ENCODE measurements at regions not wholly inside any gene's neighbourhood (a gene's known extent, or its start where the extent isn't known, plus 50 kb on each side); places are given as distances from the start of the nearest gene placed in this dataset.
A peak's percentile ranks its signal among the peaks of the same experiment; 100 is the strongest.
"Not testable (repeated sequence)": the region's sequence is repeated elsewhere in the genome, so short reads cannot be mapped to it uniquely, and the experiment has no call there.

DNA sequence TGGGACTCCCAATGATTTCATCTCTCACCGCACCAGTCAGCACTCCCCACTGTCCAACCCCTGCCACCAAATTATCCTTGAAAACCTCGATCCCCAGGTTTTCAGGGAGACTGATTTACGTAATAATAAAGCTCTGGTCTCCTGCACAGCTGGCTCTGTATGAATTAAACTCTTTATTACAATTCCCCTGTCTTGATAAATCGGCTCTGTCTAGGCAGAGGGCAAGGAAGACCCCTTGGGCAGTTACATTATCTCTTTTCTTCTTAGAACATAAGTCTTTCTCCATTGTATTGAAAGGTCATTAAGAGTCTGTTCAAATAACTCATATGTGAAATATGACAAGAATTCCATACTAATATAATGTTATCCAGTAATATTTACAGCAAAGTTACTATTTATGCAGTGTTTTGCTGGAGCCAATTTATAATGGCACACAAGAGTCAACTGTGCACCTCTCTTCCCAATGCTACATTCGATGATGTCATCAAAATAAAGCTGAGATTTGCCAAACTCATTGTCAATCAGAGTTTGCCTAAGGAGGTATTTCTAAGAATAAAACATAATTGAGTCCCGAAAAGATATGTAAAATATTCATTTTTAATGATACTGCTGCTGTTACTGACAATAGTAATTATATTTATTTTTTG lies 1297.2 kb upstream of the LRRTM3 start:
- DNase-seq (ENCODE audit: low spot score), result no peak

GRCh38 chr10:65660006-65660405 lies 1265.8 kb upstream of the LRRTM3 start:
- DNase-seq (ENCODE audit: low spot score), result peak; percentile 1

- no peak for DNase-seq (ENCODE audit: low spot score)
These were observed 1255.7 kb upstream of the LRRTM3 start for GRCh38 chr10:65670087-65670486.

DNA sequence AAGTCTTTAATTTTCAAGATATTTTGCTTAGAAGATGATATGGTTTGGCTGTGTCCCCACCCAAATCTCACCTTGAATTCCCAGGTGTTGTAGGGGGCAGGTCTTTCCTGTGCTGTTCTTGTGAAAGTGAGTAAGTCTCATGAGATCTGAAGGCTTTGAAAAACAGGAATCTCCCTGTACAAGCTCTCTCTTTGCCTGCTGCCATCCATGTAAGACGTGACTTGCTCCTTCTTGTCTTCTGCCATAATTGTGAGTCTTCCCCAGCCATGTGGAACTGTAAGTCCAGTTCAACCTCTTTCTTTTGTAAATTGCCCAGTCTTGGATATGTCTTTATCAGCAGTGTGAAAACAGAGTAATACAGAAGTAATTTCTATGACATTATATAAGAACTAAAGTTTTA lies 1255.2 kb upstream of the LRRTM3 start:
- not testable (repeated sequence) for DNase-seq (ENCODE audit: low spot score)

DNA sequence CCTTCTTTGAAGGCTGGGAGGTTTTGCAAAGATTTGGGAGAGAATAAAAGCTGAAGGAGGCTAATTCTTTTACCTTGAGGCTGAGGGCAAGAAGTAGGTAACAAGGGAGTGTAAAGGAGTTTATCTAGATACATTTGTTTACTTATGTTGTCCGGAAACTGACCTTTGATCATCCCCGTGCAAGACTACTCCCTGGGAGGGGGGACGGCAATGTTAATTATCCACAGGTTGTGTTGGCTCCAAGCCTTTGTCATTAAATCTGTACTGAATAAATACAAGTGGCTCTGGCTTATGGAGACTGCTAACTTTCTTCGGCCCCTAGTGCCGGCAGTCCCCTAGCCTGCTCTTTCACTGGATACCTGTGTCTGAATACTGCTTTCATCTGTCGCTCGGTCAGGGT lies 1250.6 kb upstream of the LRRTM3 start:
- DNase-seq (ENCODE audit: low spot score), result no peak

- no peak for DNase-seq (ENCODE audit: low spot score)
These were observed 1240.9 kb upstream of the LRRTM3 start for GRCh38 chr10:65684896-65685295.

- no peak for DNase-seq (ENCODE audit: low spot score)
These were observed 1224.6 kb upstream of the LRRTM3 start for GRCh38 chr10:65701168-65701776.

- no peak for DNase-seq (ENCODE audit: low spot score)
These were observed 1217.8 kb upstream of the LRRTM3 start for GRCh38 chr10:65708057-65708456.

DNA sequence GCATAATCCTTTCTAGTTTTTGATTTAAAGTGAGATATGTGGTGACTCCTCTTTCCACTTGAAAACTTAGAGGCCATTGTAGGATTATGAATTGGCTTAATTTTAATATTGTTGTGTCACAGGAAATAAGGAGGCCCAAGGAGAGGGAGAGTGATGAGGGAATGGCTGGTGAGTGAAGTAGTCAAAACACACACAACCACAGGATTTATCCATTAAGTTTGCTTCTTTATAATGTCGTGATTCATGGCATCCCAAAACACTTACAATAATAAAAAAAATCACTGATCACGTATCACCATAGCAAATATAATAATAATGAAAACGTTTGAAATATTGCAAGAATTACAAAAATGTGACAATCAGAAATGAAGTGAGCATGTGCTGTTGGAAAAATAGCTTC lies 1215.5 kb upstream of the LRRTM3 start:
- DNase-seq (ENCODE audit: low spot score), result no peak

GRCh38 chr10:65719790-65720189 lies 1206.0 kb upstream of the LRRTM3 start:
- no peak for DNase-seq (ENCODE audit: low spot score)

DNA sequence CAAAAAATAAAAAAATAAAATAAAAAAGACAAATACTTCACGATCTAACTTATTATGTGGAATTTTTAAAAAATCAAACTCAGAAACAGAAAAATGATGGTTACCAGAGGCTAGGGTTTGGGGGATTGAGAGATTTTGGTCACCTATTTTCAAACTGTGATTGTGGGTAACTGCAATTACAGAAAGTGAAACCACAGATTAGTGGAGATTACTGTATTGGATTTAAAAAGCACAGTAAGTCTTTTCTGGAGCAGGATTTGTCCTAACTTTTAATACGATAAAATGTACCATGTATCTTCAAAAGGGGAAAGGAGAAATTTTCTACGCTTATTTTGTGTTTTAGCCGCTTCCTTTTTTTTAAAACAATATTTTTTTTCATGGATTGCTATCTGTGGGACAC lies 1204.9 kb upstream of the LRRTM3 start:
- no peak for DNase-seq (ENCODE audit: low spot score)

- no peak for DNase-seq (ENCODE audit: low spot score)
These were observed 1202.3 kb upstream of the LRRTM3 start for GRCh38 chr10:65723525-65723924.

DNA sequence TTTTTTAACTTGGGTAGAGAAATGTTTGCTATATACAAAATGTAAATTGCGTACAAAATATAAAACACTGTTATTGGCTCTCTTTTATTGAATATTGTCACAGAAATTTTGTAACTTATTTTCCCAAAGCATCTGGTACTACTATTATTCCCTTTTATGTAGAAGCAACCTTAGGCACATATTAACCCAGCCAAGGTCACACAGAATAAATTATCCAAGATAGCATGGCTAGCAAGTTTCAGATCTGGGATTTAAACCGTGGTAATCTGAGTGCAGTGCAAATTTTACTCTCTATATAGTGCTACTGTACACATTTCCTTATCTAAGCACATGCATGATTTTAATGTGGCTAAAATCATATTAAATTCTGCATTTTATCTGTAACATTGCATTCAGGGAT lies 1190.5 kb upstream of the LRRTM3 start:
- DNase-seq (ENCODE audit: low spot score), result no peak

GRCh38 chr10:65742906-65743305 lies 1182.9 kb upstream of the LRRTM3 start:
- no peak for DNase-seq (ENCODE audit: low spot score)

GRCh38 chr10:65751218-65751617 lies 1174.6 kb upstream of the LRRTM3 start:
- DNase-seq (ENCODE audit: low spot score), result no peak

- no peak for DNase-seq (ENCODE audit: low spot score)
These were observed 1173.9 kb upstream of the LRRTM3 start for GRCh38 chr10:65751896-65752295.

GRCh38 chr10:65753532-65753931 lies 1172.3 kb upstream of the LRRTM3 start:
- no peak for DNase-seq (ENCODE audit: low spot score)

DNA sequence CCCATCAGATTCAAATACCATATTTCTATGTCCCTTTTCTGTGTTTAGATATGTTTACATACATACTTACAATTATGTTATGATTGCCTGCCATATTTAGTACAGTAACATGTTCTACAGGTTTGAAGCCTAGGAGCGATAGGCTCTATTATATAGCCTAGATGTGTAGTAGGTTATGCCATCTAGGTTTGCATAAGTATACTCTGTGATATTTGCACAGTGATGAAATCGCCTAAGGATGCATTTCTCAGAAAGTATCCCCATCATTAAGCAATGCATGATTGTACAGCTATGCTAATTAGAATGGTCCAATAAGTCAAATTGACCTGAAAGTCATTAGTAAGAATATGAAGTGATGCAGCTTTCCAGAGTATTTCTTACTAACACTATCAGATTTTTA lies 1171.7 kb upstream of the LRRTM3 start:
- no peak for DNase-seq (ENCODE audit: low spot score)

DNA sequence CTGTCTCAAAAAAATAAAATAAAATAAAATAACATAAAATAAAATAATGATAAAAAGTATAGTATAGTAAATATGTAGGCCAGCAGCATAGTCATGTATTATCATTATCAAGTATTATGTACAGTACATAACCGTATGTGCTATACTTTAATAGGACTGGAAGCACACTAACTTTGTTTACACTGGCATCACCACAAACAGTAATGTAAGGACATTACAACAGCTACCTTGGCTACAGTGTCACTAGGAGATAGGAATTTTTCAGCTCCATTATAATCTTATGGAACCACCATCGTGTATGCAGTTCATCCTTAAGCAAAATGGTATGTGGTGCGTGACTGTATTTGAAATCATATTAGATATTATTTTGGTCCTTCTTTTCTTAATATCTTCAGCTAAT lies 1163.5 kb upstream of the LRRTM3 start:
- DNase-seq (ENCODE audit: low spot score), result no peak

DNA sequence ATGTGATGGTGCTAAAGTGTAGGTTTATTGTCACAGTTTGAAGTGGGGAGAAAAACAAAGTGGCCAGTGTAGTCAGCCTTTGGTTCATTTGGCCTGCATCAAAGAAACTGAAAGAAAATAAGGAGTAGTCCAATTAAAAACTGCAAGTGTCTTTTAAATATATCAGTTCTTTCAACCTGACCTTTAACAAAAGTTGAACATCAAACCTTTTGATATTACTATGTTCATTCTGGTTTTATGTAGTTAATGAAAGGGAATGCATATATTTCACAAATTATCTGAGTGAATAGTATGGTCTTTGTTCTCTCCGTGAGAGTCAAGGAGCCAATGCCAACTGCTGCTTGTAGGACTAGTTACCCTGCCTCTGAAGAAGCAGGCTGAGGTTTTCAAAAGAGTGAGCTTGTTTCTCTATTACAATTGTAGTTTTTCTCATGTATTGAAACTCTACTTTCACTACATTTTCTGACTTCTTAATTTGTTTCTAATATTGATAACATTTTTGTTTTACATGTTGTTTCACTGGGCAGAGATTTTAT lies 1160.8 kb upstream of the LRRTM3 start:
- DNase-seq (ENCODE audit: low spot score), result peak; percentile 50

DNA sequence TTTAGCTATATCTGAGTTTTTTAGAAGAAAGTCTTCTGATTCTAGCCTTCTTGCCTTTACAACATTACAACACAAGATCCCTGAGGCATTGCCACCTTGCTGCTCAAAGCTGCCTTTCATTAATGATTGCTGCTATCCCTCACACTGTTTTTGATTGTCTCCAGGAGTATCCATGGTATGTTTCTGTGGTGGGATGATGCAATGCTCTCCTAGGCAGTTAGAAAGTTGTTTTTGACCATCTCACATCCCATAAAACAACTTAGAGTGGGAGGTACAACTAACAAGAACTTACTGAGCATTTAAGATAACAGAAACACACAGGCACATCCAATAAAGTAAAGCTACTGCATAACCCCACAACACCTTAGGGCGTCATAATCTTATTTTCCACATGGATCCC lies 1156.0 kb upstream of the LRRTM3 start:
- DNase-seq (ENCODE audit: low spot score), result no peak

DNA sequence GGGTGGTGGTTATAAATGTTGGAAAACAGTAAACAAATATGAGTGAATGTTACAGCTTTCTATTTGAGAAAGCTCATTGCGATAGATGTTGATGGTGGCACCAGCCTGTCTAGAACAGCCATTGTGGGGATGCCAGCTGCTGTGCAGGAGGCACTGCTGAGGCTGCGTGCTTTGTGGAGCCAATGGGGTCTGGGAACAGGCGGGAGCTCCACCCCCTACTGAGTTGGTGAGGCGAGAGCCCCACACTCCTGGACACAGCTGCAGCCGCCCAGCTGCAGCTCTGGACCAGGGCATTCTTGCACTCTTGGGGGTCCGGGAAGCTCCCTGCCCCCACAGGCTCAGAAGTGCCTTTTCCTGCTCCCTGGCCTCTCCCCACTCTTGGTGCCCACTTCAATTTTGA lies 1147.1 kb upstream of the LRRTM3 start:
- DNase-seq (ENCODE audit: low spot score), result no peak

DNA sequence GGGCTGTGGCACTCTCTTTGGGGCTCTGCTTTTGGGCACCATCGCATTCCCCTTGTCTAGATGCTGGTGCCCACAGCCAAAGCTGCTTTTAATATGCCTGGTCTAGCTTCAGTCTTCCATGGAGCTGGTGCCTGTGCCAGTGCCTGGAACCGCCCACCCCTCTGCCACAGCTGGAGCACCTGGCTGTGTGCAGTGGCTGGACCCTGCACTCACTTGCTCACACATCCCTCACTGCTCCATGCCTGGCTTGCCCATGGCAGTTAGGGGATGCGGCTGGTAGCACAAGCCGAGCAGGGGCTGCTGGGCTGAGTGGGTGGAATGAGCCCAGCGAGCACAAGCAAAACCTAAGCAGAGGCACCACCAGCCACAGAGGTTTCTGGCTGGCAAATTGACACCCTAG lies 1145.9 kb upstream of the LRRTM3 start:
- DNase-seq (ENCODE audit: low spot score), result no peak

GRCh38 chr10:65786279-65786678 lies 1139.6 kb upstream of the LRRTM3 start:
- no peak for DNase-seq (ENCODE audit: low spot score)

All from globus pallidus (tissue), 1 donor.